ENCODE measurements at regions not wholly inside any gene's neighbourhood (a gene's known extent, or its start where the extent isn't known, plus 50 kb on each side); places are given as distances from the start of the nearest gene placed in this dataset.
"Not testable (repeated sequence)": the region's sequence is repeated elsewhere in the genome, so short reads cannot be mapped to it uniquely, and the experiment has no call there.

- DNase-seq (ENCODE audit: low spot score in 2 of 2), result no peak
- intact Hi-C loops (cut with DNase I; ENCODE audit: low total_unique reads), result no loop called here
- TF ChIP-seq POLR2A (IDR thresholded peaks at IDR 0.05) (no peak), CTCF (IDR thresholded peaks at IDR 0.05) (no peak)
- H3K4me3 ChIP-seq (ENCODE audit: low read depth, poor library complexity, severe bottlenecking), result no peak overlapping the region
- 97 to 100% methylated on average over 1 of the region's 1 CpG for WGBS, 2 donors
Observed at GRCh38 chr3:64363842-64364241, 138.6 kb upstream of the PRICKLE2 start.

- WGBS, 2 donors, result 61 to 69% methylated on average over 5 of the region's 5 CpGs
- TF ChIP-seq CTCF (IDR thresholded peaks at IDR 0.05) (no peak), POLR2A (IDR thresholded peaks at IDR 0.05) (no peak)
- intact Hi-C loops (cut with DNase I; ENCODE audit: low total_unique reads), result no loop called here
- H3K4me3 ChIP-seq (ENCODE audit: low read depth, poor library complexity, severe bottlenecking), result no peak overlapping the region
- no peak for DNase-seq (ENCODE audit: low spot score in 2 of 2)
Observed at GRCh38 chr3:64361962-64362735, 136.9 kb upstream of the PRICKLE2 start.

DNA sequence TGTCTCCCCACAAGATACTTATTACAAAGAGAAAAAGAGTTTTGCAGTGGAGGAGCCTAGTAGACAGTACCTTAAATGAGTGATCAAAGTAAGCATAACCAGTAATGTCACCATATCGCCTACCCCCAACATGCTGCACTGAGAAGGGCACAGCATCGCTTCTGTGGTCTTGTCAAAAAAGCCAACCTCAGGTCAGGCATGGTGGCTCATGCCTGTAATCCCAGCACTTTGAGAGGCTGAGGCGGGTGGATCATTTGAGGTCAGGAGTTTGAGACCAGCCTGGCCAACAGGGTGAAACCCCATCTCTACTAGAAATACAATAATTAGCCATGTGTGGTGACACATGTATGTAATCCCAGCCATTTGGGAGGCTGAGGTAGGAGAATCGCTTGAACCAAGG, 135.8 kb upstream of the PRICKLE2 start:
- WGBS, 2 donors, result 91% methylated on average over 4 of the region's 4 CpGs
- intact Hi-C loops (cut with DNase I; ENCODE audit: low total_unique reads); DNase-seq (ENCODE audit: low spot score in 2 of 2); H3K4me3 ChIP-seq (ENCODE audit: low read depth, poor library complexity, severe bottlenecking): not testable (repeated sequence)

- H3K4me3 ChIP-seq (ENCODE audit: low read depth, poor library complexity, severe bottlenecking), result no peak overlapping the region
- 86 to 95% methylated on average over 6 of the region's 6 CpGs for WGBS, 2 donors
- TF ChIP-seq CTCF (IDR thresholded peaks at IDR 0.05) (no peak), POLR2A (IDR thresholded peaks at IDR 0.05) (no peak)
- DNase-seq (ENCODE audit: low spot score in 2 of 2), result no peak
- intact Hi-C loops (cut with DNase I; ENCODE audit: low total_unique reads), result no loop called here
Observed at GRCh38 chr3:64360280-64360679, 135.0 kb upstream of the PRICKLE2 start.

GRCh38 chr3:64359735-64360134, 134.5 kb upstream of the PRICKLE2 start:
- intact Hi-C loops (cut with DNase I; ENCODE audit: low total_unique reads), result no loop called here
- TF ChIP-seq POLR2A (IDR thresholded peaks at IDR 0.05) (no peak), CTCF (IDR thresholded peaks at IDR 0.05) (no peak)
- no peak for DNase-seq (ENCODE audit: low spot score in 2 of 2)
- no peak overlapping the region for H3K4me3 ChIP-seq (ENCODE audit: low read depth, poor library complexity, severe bottlenecking)
- 84 to 87% methylated on average over 4 of the region's 4 CpGs for WGBS, 2 donors

DNA sequence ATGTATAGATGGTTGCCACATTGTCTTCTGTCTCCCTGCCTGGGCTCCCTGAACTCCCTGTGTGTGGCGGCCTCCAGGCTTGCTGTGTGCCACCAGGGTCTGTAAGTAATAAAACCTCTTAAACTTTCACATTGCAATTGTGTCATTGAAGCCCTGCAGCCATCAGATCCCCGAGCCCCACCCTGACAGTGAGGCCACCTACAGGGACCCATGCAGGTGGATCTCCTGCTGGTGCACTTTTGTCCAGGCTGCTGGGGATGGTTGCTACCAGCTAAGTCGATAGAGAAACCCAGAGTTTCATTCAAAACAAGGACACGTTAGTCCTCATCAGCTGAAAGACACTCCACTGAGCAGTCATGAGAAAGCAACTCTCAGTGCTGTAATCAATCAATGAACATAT, 133.6 kb upstream of the PRICKLE2 start:
- H3K4me3 ChIP-seq (ENCODE audit: low read depth, poor library complexity, severe bottlenecking), result no peak overlapping the region
- intact Hi-C loops (cut with DNase I; ENCODE audit: low total_unique reads), result no loop called here
- WGBS, 2 donors, result 80 to 81% methylated on average over 4 of the region's 4 CpGs
- TF ChIP-seq POLR2A (IDR thresholded peaks at IDR 0.05), result no peak
- no peak for TF ChIP-seq CTCF (IDR thresholded peaks at IDR 0.05)
- no peak for DNase-seq (ENCODE audit: low spot score in 2 of 2)
